GM12878 (cell line): ENCODE measurements at regions not wholly inside any gene's neighbourhood (a gene's known extent, or its start where the extent isn't known, plus 50 kb on each side); places are given as distances from the start of the nearest gene placed in this dataset.

Experiments used
- ATAC-seq: fragments of 200-7000 bp; cut with Tn5 transposase; 3 replicates; pipeline ENCODE4 v1.9.1; 2020; ENCODE audit warnings: mild to moderate bottlenecking, moderate library complexity
- BruUV-seq: library from RNA; stranded (reverse); fragments of 400-500 nt; replicated peaks from 2 replicates; lab custom pipeline; 2021; lab: Mats Ljungman, UMichigan
- CTCF ChIA-PET: fragments of 300-600 bp; sonication (Branson Sonifier 250); formaldehyde crosslinking; extraction: SDS; loops from one replicate; lab custom pipeline; 2021; ENCODE audit warnings: inconsistent platforms; lab: Yijun Ruan, JAX
- POLR2A ChIA-PET: fragments of 350-600 bp; formaldehyde crosslinking; extraction: SDS; loops from one replicate; lab custom pipeline; 2021; ENCODE audit warnings: inconsistent platforms; lab: Charles Lee
- RAD21 ChIA-PET: fragments of 300-600 bp; sonication (Branson Sonifier 250); formaldehyde crosslinking; loops from one replicate; lab custom pipeline; 2023; ENCODE audit warnings: antibody characterized with exemption; ENCODE audit not compliant: unreplicated experiment; lab: Charles Lee
- SMC1A ChIA-PET: fragments of 300-600 bp; sonication (Branson Sonifier 250); formaldehyde crosslinking; loops from one replicate; lab custom pipeline; 2023; ENCODE audit not compliant: unreplicated experiment, uncharacterized antibody; lab: Charles Lee
- DNase-seq: peaks from one replicate; pipeline ENCODE4 v3.0.0-alpha.2; 2011; ENCODE audit warnings: low read depth, low spot score
- FAIRE-seq: peaks from 3 replicates; lab custom pipeline; 2011; peaks lifted over from hg19 to GRCh38; lab: Jason Lieb, UNC
- H2AFZ ChIP-seq: 2 replicates; pipeline ENCODE4 v1.6.0; 2011; ENCODE audit warnings: low read depth, low read length, control low read depth; ENCODE audit not compliant: control insufficient read depth
- H3K27ac ChIP-seq: 2 replicates; pipeline ENCODE4 v1.5.1; 2011; ENCODE audit warnings: control low read depth; ENCODE audit not compliant: control insufficient read depth, insufficient read depth
- H3K27me3 ChIP-seq, 2 experiments: replicated peaks in 1 of 2; 2 replicates each; pipeline versions ENCODE4 v1.6.0 to v1.6.1; 2011; ENCODE audit warnings: low read length in 1 of 2; ENCODE audit not compliant: control insufficient read depth in 2 of 2, insufficient read depth in 2 of 2
- H3K36me3 ChIP-seq, 2 experiments: 2 replicates each; pipeline ENCODE4 v1.5.1; 2011; ENCODE audit warnings: low read length in 1 of 2; ENCODE audit not compliant: control insufficient read depth in 2 of 2, insufficient read depth in 2 of 2
- H3K4me1 ChIP-seq: 2 replicates; pipeline ENCODE4 v1.6.1; 2011; ENCODE audit warnings: mild to moderate bottlenecking, low read length, moderate library complexity, mixed read lengths; ENCODE audit not compliant: control insufficient read depth, insufficient read depth
- H3K4me2 ChIP-seq: 2 replicates; pipeline ENCODE4 v1.6.0; 2011; ENCODE audit warnings: control low read depth; ENCODE audit not compliant: control insufficient read depth, insufficient read depth
- H3K4me3 ChIP-seq: fragments of 200-600 bp; sonication (generic); 2 replicates; pipeline ENCODE4 v1.5.1; 2016
- H3K79me2 ChIP-seq: 2 replicates; pipeline ENCODE4 v1.6.0; 2011; ENCODE audit warnings: low read length; ENCODE audit not compliant: control insufficient read depth, insufficient read depth
- H3K9ac ChIP-seq: 2 replicates; pipeline ENCODE4 v1.8.0; 2011; ENCODE audit warnings: low read length, control low read depth, mixed read lengths; ENCODE audit not compliant: control insufficient read depth, insufficient read depth
- H3K9me3 ChIP-seq: replicated peaks from 3 replicates; pipeline ENCODE4 v1.5.1; 2011; ENCODE audit warnings: mild to moderate bottlenecking, low read length; ENCODE audit not compliant: control insufficient read depth, insufficient read depth
- H4K20me1 ChIP-seq: 2 replicates; pipeline ENCODE4 v1.6.0; 2011; ENCODE audit not compliant: control insufficient read depth, insufficient read depth
- CHD4 ChIP-seq: fragments of 200-600 bp; sonication (generic); IDR thresholded peaks from 2 replicates; pipeline ENCODE4 v1.6.1; 2016; ENCODE audit warnings: mild to moderate bottlenecking
- GABPA ChIP-seq: IDR thresholded peaks from 2 replicates; pipeline ENCODE4 v1.6.1; 2014; ENCODE audit warnings: antibody characterized with exemption, low read depth, mild to moderate bottlenecking, inconsistent platforms
- MYC ChIP-seq: IDR thresholded peaks from 2 replicates; pipeline ENCODE4 v1.6.1; 2011; ENCODE audit warnings: mild to moderate bottlenecking, low read length, moderate library complexity, inconsistent platforms; ENCODE audit not compliant: insufficient read depth, insufficient replicate concordance, insufficient read length, severe bottlenecking
- POLR2AphosphoS2 ChIP-seq: IDR thresholded peaks from 2 replicates; pipeline ENCODE4 v1.6.1; 2011; ENCODE audit warnings: low read depth, mild to moderate bottlenecking, low read length, improper control_type of control experiment, moderate library complexity
- SMARCA5 ChIP-seq: fragments of 450-650 bp; IDR thresholded peaks from 2 replicates; pipeline ENCODE4 v1.6.1; 2017; ENCODE audit warnings: mild to moderate bottlenecking
- ZNF622 ChIP-seq: fragments of 450-650 bp; IDR thresholded peaks from 2 replicates; pipeline ENCODE4 v1.6.1; 2017; ENCODE audit warnings: mild to moderate bottlenecking, inconsistent platforms
- WGBS: methylation state at CpG from one replicate; pipeline ENCODE4 v1.1.6; 2016; ENCODE audit warnings: low lambda C conversion rate; ENCODE audit not compliant: insufficient replicate concordance, insufficient coverage; ENCODE audit errors: missing lambda C conversion rate; 5-methylcytosine and 5-hydroxymethylcytosine counted together
- in situ Hi-C: fragments of 300-500 bp; cut with MboI; formaldehyde crosslinking; loops from 9 replicates; pipeline ENCODE4 v1.14.3; 2018; ENCODE audit warnings: mixed read lengths
- intact Hi-C: fragments of 100-400 bp; cut with micrococcal nuclease; formaldehyde crosslinking; loops from one replicate; pipeline ENCODE4 v1.14.2; 2022; ENCODE audit not compliant: unreplicated experiment
- TF ChIP-seq, protein P1 (sequence below): fragments of 450-650 bp; IDR thresholded peaks from 2 replicates; pipeline ENCODE4 v1.6.1; 2017; ENCODE audit warnings: mild to moderate bottlenecking, moderate library complexity

DNA sequence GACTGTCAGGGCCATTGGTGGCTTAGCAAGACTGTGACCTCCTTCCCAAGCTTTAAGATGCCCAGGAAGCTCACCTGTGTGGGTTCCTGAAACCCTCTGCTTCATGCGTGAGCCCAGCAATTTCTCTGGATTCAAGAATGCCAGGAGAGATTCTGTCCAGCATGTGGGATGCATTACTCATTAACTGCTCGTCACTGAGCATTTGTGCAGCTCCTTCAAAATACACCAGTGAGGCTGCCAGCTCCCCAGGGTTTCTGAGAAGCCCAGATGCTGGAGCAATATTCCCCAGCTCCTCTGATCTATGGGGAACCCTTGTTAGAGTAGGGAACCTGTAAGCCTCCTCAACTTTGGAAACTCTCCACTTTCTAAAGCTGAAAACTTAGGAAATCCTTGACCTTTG lies 126.5 kb downstream of the CHST1 start (continued):
- TF ChIP-seq, protein P1, sequence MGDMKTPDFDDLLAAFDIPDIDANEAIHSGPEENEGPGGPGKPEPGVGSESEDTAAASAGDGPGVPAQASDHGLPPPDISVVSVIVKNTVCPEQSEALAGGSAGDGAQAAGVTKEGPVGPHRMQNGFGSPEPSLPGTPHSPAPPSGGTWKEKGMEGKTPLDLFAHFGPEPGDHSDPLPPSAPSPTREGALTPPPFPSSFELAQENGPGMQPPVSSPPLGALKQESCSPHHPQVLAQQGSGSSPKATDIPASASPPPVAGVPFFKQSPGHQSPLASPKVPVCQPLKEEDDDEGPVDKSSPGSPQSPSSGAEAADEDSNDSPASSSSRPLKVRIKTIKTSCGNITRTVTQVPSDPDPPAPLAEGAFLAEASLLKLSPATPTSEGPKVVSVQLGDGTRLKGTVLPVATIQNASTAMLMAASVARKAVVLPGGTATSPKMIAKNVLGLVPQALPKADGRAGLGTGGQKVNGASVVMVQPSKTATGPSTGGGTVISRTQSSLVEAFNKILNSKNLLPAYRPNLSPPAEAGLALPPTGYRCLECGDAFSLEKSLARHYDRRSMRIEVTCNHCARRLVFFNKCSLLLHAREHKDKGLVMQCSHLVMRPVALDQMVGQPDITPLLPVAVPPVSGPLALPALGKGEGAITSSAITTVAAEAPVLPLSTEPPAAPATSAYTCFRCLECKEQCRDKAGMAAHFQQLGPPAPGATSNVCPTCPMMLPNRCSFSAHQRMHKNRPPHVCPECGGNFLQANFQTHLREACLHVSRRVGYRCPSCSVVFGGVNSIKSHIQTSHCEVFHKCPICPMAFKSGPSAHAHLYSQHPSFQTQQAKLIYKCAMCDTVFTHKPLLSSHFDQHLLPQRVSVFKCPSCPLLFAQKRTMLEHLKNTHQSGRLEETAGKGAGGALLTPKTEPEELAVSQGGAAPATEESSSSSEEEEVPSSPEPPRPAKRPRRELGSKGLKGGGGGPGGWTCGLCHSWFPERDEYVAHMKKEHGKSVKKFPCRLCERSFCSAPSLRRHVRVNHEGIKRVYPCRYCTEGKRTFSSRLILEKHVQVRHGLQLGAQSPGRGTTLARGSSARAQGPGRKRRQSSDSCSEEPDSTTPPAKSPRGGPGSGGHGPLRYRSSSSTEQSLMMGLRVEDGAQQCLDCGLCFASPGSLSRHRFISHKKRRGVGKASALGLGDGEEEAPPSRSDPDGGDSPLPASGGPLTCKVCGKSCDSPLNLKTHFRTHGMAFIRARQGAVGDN: no peak
- TF ChIP-seq ZNF622 (no peak), MYC (no peak), CHD4 (no peak), POLR2AphosphoS2 (no peak)

DNA sequence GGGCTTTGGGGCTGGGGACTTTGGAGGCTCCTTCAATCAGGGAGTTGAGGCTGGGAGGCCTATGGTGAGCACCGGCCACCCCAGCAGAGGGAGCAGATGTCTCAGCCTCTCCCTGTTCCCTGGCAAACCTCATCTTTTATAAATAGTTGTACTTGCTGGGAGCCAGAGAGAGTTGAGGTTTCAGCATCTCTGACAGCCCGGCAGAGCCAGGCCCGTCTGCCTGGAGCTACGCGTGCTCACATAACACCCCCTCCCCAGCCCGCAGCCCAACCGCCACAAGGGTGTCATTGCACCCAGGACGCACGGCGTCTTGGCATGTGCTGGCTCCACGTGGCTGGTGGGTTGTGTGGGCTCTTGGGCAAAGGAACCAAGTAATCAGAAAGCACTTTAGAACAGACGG lies 127.1 kb downstream of the CHST1 start:
- CTCF ChIA-PET: no interaction called here
- RAD21 ChIA-PET: no interaction called here
- no peaks in the 10 kb centered on the region for H3K4me1 ChIP-seq
- 46% methylated on average over 12 of the region's 12 CpGs for WGBS
- H3K4me2 ChIP-seq: no peak overlapping the region
- H3K36me3 ChIP-seq: no peaks in the 10 kb centered on the region
- in situ Hi-C loops: no loop called here
- no peak overlapping the region for H3K27ac ChIP-seq
- no peaks in the 10 kb centered on the region for H4K20me1 ChIP-seq
- H3K9ac ChIP-seq: no peak overlapping the region
- H3K9me3 ChIP-seq: no peaks in the 10 kb centered on the region
- POLR2A ChIA-PET: no interaction called here
- SMC1A ChIA-PET: interaction anchor here (0.6 kb wide), 1 partner anchor 1368 kb away, joined by 3 read pairs; no protein-coding TSS in a partner anchor
- H3K27me3 ChIP-seq: no peaks in the 10 kb centered on the region
- BruUV-seq: no TSS peak
- FAIRE-seq (no peak), ATAC-seq (no peak), DNase-seq (no peak)
- no peak for TF ChIP-seq GABPA
- TF ChIP-seq SMARCA5: no peak
- no peak overlapping the region for H3K4me3 ChIP-seq
- intact Hi-C loops: no loop called here
- no peaks in the 10 kb centered on the region for H3K79me2 ChIP-seq
- no peak overlapping the region for H2AFZ ChIP-seq
